ENCODE measurements at regions not wholly inside any gene's neighbourhood (a gene's known extent, or its start where the extent isn't known, plus 50 kb on each side); places are given as distances from the start of the nearest gene placed in this dataset.

DNA sequence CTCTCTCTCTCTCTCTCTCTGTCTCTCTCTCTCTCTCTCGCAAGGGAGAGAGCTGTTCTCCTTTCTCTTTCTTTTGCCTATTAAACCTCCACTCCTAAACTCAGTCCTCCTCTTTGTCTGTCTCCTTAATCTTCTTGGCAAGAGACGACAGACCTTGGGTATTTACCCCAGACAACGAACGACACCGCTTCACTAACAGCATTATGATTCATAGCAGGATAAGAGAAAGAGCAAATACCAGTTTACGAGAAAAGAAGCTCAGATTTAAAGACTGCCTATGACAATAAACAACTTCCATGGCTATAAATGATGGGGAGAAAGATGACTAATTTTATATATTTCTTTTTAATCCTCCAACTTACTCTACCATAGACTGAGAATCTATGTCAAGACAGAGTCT is 1396.5 kb upstream of the CELF2 start:
- CTCF ChIA-PET = no interaction called here
- POLR2A ChIA-PET = no interaction called here
- Histone ChIP-seq H2AFZ (ENCODE audit: low read depth, low read length) (no peak overlapping the region), H3K27ac (ENCODE audit: insufficient read depth, low read depth, low read length) (no peak overlapping the region), H3K4me2 (ENCODE audit: insufficient read depth, low read length) (no peak overlapping the region), H4K20me1 (replicated peaks; ENCODE audit: control insufficient read depth, extremely low read depth, insufficient read depth, low read length) (no peaks in the 10 kb centered on the region), H3K4me3 (replicated peaks in 1 of 3; ENCODE audit: insufficient read depth in 1 of 3, low read depth in 1 of 3, low read length in 3 of 3) (no peak overlapping the region), H3K79me2 (ENCODE audit: control insufficient read depth, insufficient read depth, low read length) (no peaks in the 10 kb centered on the region), H3K36me3 (ENCODE audit: control insufficient read depth in 2 of 2, extremely low read depth in 1 of 2, insufficient read depth in 2 of 2, low read length in 2 of 2) (no peaks in the 10 kb centered on the region), H3K9ac (replicated peaks; ENCODE audit: extremely low read depth, insufficient read depth, low read length) (no peak overlapping the region), H3K4me1 (ENCODE audit: control insufficient read depth, extremely low read depth, insufficient read depth, low read length) (no peaks in the 10 kb centered on the region), H3K9me1 (replicated peaks; ENCODE audit: control insufficient read depth, extremely low read depth, insufficient read depth, low read length) (no peaks in the 10 kb centered on the region), H3K27me3 (ENCODE audit: control insufficient read depth in 2 of 2, insufficient read depth in 2 of 2, low read length in 2 of 2) (no peaks in the 10 kb centered on the region), H3K9me3 (replicated peaks; ENCODE audit: control insufficient read depth, insufficient read depth, low read length) (no peaks in the 10 kb centered on the region)
- TF ChIP-seq EZH2 (IDR thresholded peaks at IDR 0.05; ENCODE audit: borderline replicate concordance, low read depth, low read length, severe bottlenecking) (no peak), MYC (IDR thresholded peaks at IDR 0.05; ENCODE audit: low read depth, low read length) (no peak)
- TF ChIP-seq, protein P1, sequence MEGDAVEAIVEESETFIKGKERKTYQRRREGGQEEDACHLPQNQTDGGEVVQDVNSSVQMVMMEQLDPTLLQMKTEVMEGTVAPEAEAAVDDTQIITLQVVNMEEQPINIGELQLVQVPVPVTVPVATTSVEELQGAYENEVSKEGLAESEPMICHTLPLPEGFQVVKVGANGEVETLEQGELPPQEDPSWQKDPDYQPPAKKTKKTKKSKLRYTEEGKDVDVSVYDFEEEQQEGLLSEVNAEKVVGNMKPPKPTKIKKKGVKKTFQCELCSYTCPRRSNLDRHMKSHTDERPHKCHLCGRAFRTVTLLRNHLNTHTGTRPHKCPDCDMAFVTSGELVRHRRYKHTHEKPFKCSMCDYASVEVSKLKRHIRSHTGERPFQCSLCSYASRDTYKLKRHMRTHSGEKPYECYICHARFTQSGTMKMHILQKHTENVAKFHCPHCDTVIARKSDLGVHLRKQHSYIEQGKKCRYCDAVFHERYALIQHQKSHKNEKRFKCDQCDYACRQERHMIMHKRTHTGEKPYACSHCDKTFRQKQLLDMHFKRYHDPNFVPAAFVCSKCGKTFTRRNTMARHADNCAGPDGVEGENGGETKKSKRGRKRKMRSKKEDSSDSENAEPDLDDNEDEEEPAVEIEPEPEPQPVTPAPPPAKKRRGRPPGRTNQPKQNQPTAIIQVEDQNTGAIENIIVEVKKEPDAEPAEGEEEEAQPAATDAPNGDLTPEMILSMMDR (IDR thresholded peaks at IDR 0.05; ENCODE audit: extremely low read depth in 1 of 2, insufficient read depth in 1 of 2, low read depth in 1 of 2, low read length in 2 of 2) = no peak
- DNase-seq (ENCODE audit: low read depth, low spot score) (no peak), FAIRE-seq (no peak)
- intact Hi-C loops (cut with micrococcal nuclease) = no loop called here
- dilution Hi-C loops (cut with MboI; ENCODE audit: extremely low pct_ligation_motif_present, low sequenced_read_pairs) = no loop called here
- no TSS peak for BruUV-seq (replicated peaks)

DNA sequence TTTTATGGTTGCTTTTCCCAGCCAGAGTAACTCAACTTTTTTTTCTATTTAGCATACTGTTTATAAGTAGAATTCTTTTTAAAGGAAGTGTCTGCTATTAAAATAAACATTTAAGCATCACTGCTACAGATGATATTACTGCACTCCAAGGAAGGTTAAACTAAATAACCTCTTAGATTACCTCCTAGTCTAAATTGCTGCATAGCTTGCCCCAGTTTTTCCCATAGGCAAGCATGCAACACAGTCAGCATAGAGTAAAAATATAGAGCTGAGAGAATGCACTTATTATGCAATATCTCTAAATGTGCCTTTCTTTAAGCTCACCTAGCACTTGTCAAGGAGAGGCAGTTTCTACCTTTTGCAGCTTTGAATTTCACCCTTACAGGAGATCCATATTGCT is 1392.4 kb upstream of the CELF2 start:
- TF ChIP-seq JUN (IDR thresholded peaks at IDR 0.05; ENCODE audit: borderline replicate concordance, insufficient read depth, insufficient read length, low read depth) (no peak), FOS (IDR thresholded peaks at IDR 0.05; ENCODE audit: borderline replicate concordance, insufficient read depth, low read length) (no peak), GATA2 (IDR thresholded peaks at IDR 0.05; ENCODE audit: insufficient read depth, insufficient read length, low read depth, low read length) (no peak), POLR2AphosphoS5 (IDR thresholded peaks at IDR 0.05; ENCODE audit: insufficient read depth, low read depth, low read length) (no peak), POLR2A (IDR thresholded peaks at IDR 0.05; ENCODE audit: low read depth, low read length) (no peak), MYC (IDR thresholded peaks at IDR 0.05; ENCODE audit: low read depth, low read length) (no peak), EZH2 (IDR thresholded peaks at IDR 0.05; ENCODE audit: borderline replicate concordance, low read depth, low read length, severe bottlenecking) (no peak)
- TF ChIP-seq, protein P2, sequence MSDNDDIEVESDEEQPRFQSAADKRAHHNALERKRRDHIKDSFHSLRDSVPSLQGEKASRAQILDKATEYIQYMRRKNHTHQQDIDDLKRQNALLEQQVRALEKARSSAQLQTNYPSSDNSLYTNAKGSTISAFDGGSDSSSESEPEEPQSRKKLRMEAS (IDR thresholded peaks at IDR 0.05; ENCODE audit: insufficient read depth, insufficient read length) = no peak
- TF ChIP-seq, protein P1 (IDR thresholded peaks at IDR 0.05; ENCODE audit: extremely low read depth in 1 of 2, insufficient read depth in 1 of 2, low read depth in 1 of 2, low read length in 2 of 2) = no peak
- Histone ChIP-seq H3K27me3 (ENCODE audit: control insufficient read depth in 2 of 2, insufficient read depth in 2 of 2, low read length in 2 of 2) (no peaks in the 10 kb centered on the region), H3K9ac (replicated peaks; ENCODE audit: extremely low read depth, insufficient read depth, low read length) (no peak overlapping the region), H3K4me1 (ENCODE audit: control insufficient read depth, extremely low read depth, insufficient read depth, low read length) (no peaks in the 10 kb centered on the region), H2AFZ (ENCODE audit: low read depth, low read length) (no peak overlapping the region), H3K79me2 (ENCODE audit: control insufficient read depth, insufficient read depth, low read length) (no peaks in the 10 kb centered on the region), H3K27ac (ENCODE audit: insufficient read depth, low read depth, low read length) (no peak overlapping the region), H3K4me2 (ENCODE audit: insufficient read depth, low read length) (no peak overlapping the region), H3K9me1 (replicated peaks; ENCODE audit: control insufficient read depth, extremely low read depth, insufficient read depth, low read length) (no peaks in the 10 kb centered on the region), H4K20me1 (replicated peaks; ENCODE audit: control insufficient read depth, extremely low read depth, insufficient read depth, low read length) (no peaks in the 10 kb centered on the region), H3K4me3 (replicated peaks in 1 of 3; ENCODE audit: insufficient read depth in 1 of 3, low read depth in 1 of 3, low read length in 3 of 3) (no peak overlapping the region), H3K9me3 (replicated peaks; ENCODE audit: control insufficient read depth, insufficient read depth, low read length) (no peaks in the 10 kb centered on the region), H3K36me3 (ENCODE audit: control insufficient read depth in 2 of 2, extremely low read depth in 1 of 2, insufficient read depth in 2 of 2, low read length in 2 of 2) (no peaks in the 10 kb centered on the region)
- POLR2A ChIA-PET = no interaction called here
- CTCF ChIA-PET = no interaction called here
- no TSS peak for BruUV-seq (replicated peaks)
- intact Hi-C loops (cut with micrococcal nuclease) = no loop called here
- FAIRE-seq (no peak), DNase-seq (ENCODE audit: low read depth, low spot score) (no peak)
- dilution Hi-C loops (cut with MboI; ENCODE audit: extremely low pct_ligation_motif_present, low sequenced_read_pairs) = no loop called here

Measured in endothelial cell of umbilical vein (primary cell).